ENCODE measurements at regions not wholly inside any gene's neighbourhood (a gene's known extent, or its start where the extent isn't known, plus 50 kb on each side); places are given as distances from the start of the nearest gene placed in this dataset.

GRCh38 chr12:4121506-4122020 lies 152.0 kb upstream of the CCND2 start:
- TF ChIP-seq EZH2phosphoT487 (IDR thresholded peaks at IDR 0.05; ENCODE audit: borderline replicate concordance, low read depth, low read length) (no peak), CTCF (conservative IDR thresholded peaks at IDR 0.05; ENCODE audit: low read length) (no peak)
